Esophagus squamous epithelium (tissue), 5 donors: ENCODE measurements at regions not wholly inside any gene's neighbourhood (a gene's known extent, or its start where the extent isn't known, plus 50 kb on each side); places are given as distances from the start of the nearest gene placed in this dataset.

Experiments
- DNase-seq: peaks from one replicate; lab custom pipeline; 2025; lab: John Stamatoyannopoulos, UW
- H3K27ac ChIP-seq, 4 donors: fragments of 200-600 bp; sonication (generic); one replicate each; pipeline ENCODE4 v1.5.1; 2016 to 2019; ENCODE audit warnings: mild to moderate bottlenecking in 1 of 4
- H3K27me3 ChIP-seq, 4 donors: fragments of 200-600 bp; sonication (generic); 1 replicate in 3 of 4; 2 replicates in 1 of 4; pipeline versions ENCODE4 v1.5.1 to v1.6.0; 2017 to 2021; ENCODE audit warnings: antibody characterized with exemption in 1 of 4
- H3K36me3 ChIP-seq, 3 donors: fragments of 200-600 bp; sonication (generic); one replicate each; pipeline ENCODE4 v1.5.1; 2016 to 2019
- H3K4me1 ChIP-seq, 3 donors: fragments of 200-600 bp; sonication (generic); one replicate each; pipeline ENCODE4 v1.5.1; 2017 to 2019
- H3K4me3 ChIP-seq, 4 donors: fragments of 200-600 bp; sonication (generic); 1 replicate in 3 of 4; 2 replicates in 1 of 4; pipeline ENCODE4 v1.5.1; 2016 to 2019; ENCODE audit warnings: mild to moderate bottlenecking in 2 of 4, moderate library complexity in 1 of 4
- H3K9me3 ChIP-seq, 3 donors: fragments of 200-600 bp; sonication (generic); one replicate each; pipeline ENCODE4 v1.5.1; 2016 to 2019
- POLR2A ChIP-seq, 4 donors: fragments of 450-650 bp; IDR thresholded peaks; one replicate each; pipeline ENCODE4 v1.6.1; 2017; ENCODE audit warnings: antibody characterized with exemption in 4 of 4, mild to moderate bottlenecking in 4 of 4, moderate library complexity in 3 of 4
- WGBS, 2 donors: methylation state at CpG; one replicate each; pipeline ENCODE4 v1.1.5; 2018; 5-methylcytosine and 5-hydroxymethylcytosine counted together
- intact Hi-C: fragments of 100-400 bp; cut with DNase I; formaldehyde crosslinking; loops from one replicate; pipeline ENCODE4 v1.15.0; 2022
- TF ChIP-seq, protein P1 (sequence below), 6 experiments: fragments of 450-650 bp in 4 of 6; fragments of 200-600 bp in 2 of 6; sonication (generic) in 2 of 6; IDR thresholded peaks; one replicate each; pipeline ENCODE4 v1.5.1; 2016 to 2019; ENCODE audit warnings: antibody characterized with exemption in 6 of 6, mild to moderate bottlenecking in 4 of 6, moderate library complexity in 4 of 6
- donor health status: DM: yes; HTN: yes; CAD: no.

DNA sequence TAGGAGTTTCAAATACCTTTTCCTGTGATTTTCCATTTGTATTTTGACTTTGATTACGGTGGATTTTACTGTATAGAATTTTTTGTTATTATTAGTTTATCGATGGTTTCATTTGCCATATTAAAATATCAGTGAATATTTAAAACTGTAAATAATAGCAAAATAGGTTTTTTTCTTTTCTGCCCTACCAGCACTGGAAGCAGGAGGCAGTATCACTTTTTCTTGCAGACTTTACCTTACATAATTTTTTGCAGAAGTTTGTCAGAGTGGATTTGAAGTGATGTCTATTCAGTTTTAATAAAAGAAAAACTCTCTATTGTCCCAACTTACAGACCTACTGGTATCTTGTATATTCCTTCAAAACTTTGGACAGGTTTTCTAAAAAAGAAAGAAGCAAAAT is 213.6 kb downstream of the CENPF start:
- Histone ChIP-seq H3K9me3 (no peaks in the 10 kb centered on the region), H3K27me3 (no peaks in the 10 kb centered on the region), H3K4me1 (no peaks in the 10 kb centered on the region), H3K4me3 (no peak overlapping the region), H3K36me3 (no peaks in the 10 kb centered on the region), H3K27ac (no peak overlapping the region)
- no peak for DNase-seq
- TF ChIP-seq, protein P1, sequence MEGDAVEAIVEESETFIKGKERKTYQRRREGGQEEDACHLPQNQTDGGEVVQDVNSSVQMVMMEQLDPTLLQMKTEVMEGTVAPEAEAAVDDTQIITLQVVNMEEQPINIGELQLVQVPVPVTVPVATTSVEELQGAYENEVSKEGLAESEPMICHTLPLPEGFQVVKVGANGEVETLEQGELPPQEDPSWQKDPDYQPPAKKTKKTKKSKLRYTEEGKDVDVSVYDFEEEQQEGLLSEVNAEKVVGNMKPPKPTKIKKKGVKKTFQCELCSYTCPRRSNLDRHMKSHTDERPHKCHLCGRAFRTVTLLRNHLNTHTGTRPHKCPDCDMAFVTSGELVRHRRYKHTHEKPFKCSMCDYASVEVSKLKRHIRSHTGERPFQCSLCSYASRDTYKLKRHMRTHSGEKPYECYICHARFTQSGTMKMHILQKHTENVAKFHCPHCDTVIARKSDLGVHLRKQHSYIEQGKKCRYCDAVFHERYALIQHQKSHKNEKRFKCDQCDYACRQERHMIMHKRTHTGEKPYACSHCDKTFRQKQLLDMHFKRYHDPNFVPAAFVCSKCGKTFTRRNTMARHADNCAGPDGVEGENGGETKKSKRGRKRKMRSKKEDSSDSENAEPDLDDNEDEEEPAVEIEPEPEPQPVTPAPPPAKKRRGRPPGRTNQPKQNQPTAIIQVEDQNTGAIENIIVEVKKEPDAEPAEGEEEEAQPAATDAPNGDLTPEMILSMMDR (IDR thresholded peaks at IDR 0.05) = no peak
- no peak for TF ChIP-seq POLR2A (IDR thresholded peaks at IDR 0.05)
- intact Hi-C loops = no loop called here
- 47 to 80% methylated on average over 2 of the region's 2 CpGs for WGBS, 2 donors

DNA sequence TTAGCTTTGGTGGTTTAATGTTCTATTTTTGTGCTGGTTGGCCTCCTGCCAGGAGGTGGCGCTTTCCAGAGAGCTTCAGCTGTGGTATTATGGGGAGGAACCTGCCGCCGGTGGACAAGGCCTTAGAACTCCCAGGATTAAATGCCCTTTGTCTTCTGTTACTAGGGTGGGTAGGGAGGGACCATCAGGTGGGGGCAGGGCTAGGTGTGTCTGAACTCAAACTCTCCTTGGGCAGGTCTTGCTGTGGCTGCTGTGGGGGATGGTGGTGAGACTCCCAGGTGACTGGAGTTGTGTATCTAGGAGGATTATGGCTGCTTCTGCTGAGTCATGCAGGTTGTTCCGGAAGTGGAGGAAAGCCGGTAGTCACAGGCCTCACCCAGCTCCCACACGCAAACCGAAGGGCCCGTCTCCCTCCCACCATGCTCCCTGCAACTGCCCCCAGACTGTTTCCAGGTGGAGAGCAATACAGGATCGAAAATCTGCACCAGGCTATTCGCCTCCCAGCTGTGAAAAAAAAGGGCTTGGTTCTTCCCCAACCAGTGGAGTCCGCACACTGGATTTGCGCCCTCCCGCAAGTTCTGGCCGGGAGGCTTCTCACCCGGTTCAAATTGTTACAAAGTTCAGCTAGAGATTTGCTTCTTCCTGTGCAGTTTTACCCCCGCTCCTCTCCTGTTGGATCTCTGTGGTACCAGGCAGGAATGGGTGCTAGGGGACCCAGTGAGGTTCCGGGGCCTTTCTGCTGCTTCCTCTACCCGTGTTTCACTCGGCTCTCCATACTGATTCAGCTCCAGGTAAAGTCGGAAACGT is 220.5 kb downstream of the CENPF start:
- TF ChIP-seq, protein P1 (IDR thresholded peaks at IDR 0.05) = no peak
- TF ChIP-seq POLR2A (IDR thresholded peaks at IDR 0.05) = no peak
- WGBS, 2 donors = 74 to 82% methylated on average over 11 of the region's 21 CpGs
- H3K4me1 ChIP-seq = no peaks in the 10 kb centered on the region
- peaks cover 0 to 8% (median 0%) of the 10 kb centered on the region in 3 donors for H3K9me3 ChIP-seq
- H3K4me3 ChIP-seq = no peak overlapping the region
- H3K27ac ChIP-seq = no peak overlapping the region
- intact Hi-C loops = no loop called here
- DNase-seq = no peak
- no peaks in the 10 kb centered on the region for H3K27me3 ChIP-seq
- H3K36me3 ChIP-seq = no peaks in the 10 kb centered on the region

DNA sequence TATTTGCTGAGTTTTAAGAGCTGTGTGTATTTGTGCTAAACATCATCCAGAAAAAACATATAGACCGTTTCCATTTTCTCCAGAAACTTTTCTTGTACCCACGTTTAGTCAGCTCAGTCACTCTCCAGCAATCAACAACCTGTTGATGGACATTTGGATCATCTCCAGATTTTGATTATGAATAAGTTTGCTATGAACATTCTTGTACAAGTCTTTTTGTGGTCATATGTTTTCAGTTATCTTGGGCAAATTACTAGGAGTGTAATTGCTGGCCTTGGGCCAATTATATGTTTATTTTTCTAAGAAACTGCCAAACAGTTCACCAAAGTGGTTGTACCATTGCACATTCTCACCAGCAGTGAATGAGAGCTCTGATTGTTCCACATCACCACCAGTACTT is 221.8 kb downstream of the CENPF start:
- intact Hi-C loops = no loop called here
- WGBS, 2 donors = 21 to 40% methylated on average over 2 of the region's 2 CpGs

DNA sequence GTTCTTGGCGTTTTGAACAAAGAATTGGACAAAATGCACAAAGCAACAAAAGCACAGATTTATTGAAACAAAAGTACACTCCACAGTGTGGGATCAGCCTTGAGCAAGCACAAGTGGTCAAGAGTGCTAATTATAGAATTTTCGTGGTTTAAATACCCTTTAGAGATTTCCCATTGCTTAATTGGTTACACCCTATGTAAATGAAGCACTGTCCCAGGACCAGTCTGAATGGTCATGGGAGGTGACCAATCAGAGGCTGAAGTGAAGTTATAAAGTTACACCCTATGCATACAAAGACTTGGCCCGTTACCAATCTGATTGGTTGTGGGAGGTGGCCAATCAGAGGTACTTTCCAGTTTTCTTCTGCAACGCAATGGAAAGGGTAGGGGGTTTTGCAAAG is 223.6 kb downstream of the CENPF start:
- 49 to 72% methylated on average over 4 of the region's 4 CpGs for WGBS, 2 donors
- no peak for TF ChIP-seq POLR2A (IDR thresholded peaks at IDR 0.05)
- TF ChIP-seq, protein P1 (IDR thresholded peaks at IDR 0.05) = no peak
- Histone ChIP-seq H3K27ac (no peak overlapping the region), H3K4me1 (no peaks in the 10 kb centered on the region), H3K36me3 (no peaks in the 10 kb centered on the region), H3K9me3 (peaks cover 0 to 8% (median 0%) of the 10 kb centered on the region in 3 donors), H3K4me3 (no peak overlapping the region), H3K27me3 (no peaks in the 10 kb centered on the region)
- intact Hi-C loops = no loop called here
- DNase-seq = no peak

More for the DNA sequence above, 221.8 kb downstream of the CENPF start:
- Histone ChIP-seq H3K4me3 (no peak overlapping the region), H3K4me1 (no peaks in the 10 kb centered on the region), H3K27ac (no peak overlapping the region), H3K36me3 (no peaks in the 10 kb centered on the region), H3K9me3 (peaks cover 0 to 8% (median 0%) of the 10 kb centered on the region in 3 donors), H3K27me3 (no peaks in the 10 kb centered on the region)
- TF ChIP-seq, protein P1 (IDR thresholded peaks at IDR 0.05) = no peak
- no peak for TF ChIP-seq POLR2A (IDR thresholded peaks at IDR 0.05)
- no peak for DNase-seq

DNA sequence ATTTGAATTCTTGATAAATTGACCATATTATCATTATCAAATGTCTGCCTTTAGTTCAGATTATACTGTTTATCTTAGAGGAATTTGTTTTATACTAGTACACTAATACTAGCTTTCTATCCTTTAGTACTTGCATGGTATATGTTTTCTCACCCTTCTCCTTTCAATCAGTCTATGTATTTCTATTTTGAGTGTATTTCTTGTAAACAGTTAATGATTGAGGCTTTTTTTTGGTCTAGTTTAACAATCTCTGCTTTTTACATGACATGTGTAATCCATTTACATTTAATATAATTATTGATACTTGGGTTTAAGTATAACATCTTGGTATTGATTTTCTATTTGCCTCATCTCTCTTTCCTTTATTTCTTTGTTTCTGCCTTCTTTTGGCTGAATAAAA is 224.9 kb downstream of the CENPF start:
- no peaks in the 10 kb centered on the region for H3K27me3 ChIP-seq
- H3K36me3 ChIP-seq = no peaks in the 10 kb centered on the region
- H3K9me3 ChIP-seq = peaks cover 0 to 8% (median 0%) of the 10 kb centered on the region in 3 donors
- no peak overlapping the region for H3K4me3 ChIP-seq
- H3K27ac ChIP-seq = no peak overlapping the region
- intact Hi-C loops = no loop called here
- TF ChIP-seq POLR2A (IDR thresholded peaks at IDR 0.05) = no peak
- TF ChIP-seq, protein P1 (IDR thresholded peaks at IDR 0.05) = no peak
- DNase-seq = no peak
- no peaks in the 10 kb centered on the region for H3K4me1 ChIP-seq
